ENCODE measurements at regions not wholly inside any gene's neighbourhood (a gene's known extent, or its start where the extent isn't known, plus 50 kb on each side); places are given as distances from the start of the nearest gene placed in this dataset.

DNA sequence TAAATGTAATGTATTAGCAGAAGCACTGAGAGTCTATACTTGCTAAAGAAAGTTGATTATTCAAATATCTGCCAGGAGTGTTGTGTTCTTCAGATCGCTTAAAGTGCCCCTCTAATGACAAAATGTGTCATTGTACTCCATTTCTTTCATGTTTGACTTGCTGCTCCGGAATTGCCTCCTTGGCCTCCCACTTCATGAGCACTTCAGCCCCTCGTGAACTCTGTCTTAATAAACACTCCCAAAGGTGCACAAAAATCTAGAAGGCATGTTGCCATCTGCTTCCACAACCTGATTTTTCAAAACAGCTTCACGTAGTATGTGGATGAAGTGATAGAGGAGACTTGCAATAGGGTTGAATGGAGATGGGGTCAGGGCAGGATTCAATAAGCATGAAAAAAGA lies 396.1 kb downstream of the TDRD15 start:
- no peak for DNase-seq

DNA sequence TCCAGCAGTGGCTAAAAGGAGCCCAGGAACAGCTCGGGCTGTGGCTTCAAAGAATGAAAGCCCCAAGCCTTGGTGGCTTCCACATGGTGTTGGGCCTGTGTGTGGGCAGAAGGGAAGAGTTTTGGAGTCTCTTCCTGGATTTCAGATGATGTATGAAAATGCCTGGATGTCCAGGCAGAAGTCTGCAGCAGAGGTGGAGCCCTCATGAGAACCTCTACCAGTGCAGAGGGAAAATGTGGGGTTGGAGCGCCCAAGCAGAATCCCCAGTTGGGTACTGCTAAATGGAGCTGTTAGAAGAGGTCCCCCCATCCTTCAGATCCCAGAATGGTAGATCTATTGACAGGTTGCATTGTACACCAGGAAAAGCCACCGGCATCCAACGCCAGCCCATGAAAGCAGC lies 412.1 kb downstream of the TDRD15 start:
- no peak for DNase-seq

DNA sequence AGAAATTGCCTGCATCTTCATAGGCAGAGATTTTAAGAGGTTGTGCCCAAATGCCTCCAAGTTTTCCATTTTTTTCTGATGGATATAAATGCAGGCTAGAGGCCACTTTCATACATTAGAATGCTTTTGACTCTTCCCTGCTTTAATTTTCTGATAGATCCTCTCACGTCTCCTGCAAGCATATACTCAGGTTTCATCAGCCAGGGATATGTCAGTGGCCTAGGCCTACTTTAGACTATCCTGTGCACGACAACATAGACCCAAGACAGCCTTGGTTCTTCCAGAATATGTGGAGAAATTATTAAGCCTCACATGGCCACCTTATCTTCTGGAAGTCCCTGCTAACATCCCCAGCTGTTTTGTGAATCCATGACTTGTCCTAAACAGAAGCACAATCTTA lies 415.9 kb downstream of the TDRD15 start:
- DNase-seq, result no peak

DNA sequence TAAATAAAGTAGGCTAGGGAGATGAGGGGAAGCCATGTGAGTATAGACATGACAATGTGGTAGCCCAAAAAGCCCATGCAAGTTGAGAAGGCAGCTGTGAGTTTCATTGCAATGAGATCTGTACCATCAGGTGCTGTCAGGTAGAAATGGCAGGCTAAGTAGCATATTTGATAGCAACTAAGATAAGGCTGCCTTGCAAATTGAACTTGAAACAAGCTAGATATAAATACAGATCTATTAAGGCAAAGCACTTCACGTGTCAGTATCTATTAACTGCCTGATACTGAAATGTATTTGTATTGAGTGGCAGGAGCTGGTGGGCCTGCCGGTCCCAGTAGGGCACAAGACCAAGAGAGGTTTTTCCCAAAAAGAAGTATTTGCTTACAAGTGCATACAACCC lies 419.9 kb downstream of the TDRD15 start:
- DNase-seq, result no peak

DNA sequence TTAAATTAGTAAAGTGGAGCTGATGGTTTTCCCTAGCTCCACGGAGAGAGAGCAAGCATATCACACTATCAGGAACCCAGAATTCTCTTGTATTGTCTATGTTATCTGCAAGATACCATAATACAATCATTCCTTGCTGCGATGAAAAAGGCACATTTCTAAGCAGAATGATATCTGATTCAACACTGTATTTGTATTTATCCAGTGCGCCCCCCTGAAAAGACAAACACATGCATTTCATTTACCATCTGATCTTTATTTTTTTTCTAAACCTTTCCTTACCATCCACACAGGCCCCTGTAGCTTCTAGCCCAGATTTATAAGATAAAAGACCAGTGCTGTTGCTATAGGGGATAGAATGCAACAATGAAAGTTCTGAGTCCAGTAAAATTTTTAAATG lies 420.6 kb downstream of the TDRD15 start:
- no peak for DNase-seq

DNA sequence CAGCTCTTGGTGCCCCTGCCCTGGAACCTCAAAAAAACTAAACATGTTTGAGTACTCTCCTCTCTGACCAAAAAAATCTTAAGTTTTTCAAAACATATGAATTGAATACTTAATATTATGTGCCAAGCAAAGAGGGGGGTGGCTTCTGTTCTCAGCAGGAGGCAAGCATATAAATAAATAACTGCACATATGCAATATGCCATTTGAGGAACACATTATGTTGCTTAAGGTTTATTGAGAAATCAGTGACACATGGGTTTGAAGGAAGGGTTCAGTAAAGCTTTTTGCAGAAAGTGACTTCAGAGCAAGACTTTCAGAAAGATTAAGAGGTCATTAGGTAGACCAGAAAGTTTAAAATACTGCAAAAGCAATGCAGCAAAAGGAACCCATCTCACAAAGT lies 429.2 kb downstream of the TDRD15 start:
- no peak for DNase-seq

DNA sequence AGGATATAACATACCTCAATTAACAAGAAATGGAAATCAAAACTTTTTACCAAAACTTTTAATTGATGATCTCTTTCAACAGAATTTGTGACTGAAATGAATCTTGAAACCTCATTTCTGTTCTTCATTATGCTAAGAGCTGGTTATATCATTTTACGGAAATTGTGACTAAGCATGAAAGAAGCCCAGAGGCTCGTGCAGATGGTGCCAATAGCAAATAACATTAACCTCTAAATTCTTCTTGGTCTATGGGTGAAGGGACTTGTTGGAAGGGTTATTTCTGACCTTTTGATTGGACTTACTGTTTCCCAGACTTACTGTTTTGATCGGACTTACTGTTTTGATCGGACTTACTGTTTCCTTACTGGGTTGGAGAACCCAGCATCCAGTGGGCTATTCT lies 435.6 kb downstream of the TDRD15 start:
- no peak for DNase-seq

DNA sequence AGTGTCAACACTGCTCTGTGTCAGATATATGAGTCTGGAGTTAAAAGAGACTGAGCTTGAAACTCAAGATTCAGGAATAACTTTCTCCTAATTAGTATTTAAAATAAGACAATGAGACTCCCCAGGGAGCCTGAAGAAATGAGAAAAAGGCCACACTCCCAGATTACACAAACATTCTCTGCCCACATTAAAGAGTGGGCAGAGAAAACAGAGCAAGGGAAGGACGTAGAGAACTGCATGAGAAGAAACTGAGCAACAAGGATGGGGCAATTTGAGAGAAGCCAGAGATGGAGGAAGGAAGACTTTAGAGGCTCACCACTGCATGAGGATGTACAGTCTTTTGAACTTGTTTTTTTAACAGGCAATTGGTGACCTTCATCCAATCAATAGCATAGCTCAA lies 438.2 kb downstream of the TDRD15 start:
- no peak for DNase-seq

DNA sequence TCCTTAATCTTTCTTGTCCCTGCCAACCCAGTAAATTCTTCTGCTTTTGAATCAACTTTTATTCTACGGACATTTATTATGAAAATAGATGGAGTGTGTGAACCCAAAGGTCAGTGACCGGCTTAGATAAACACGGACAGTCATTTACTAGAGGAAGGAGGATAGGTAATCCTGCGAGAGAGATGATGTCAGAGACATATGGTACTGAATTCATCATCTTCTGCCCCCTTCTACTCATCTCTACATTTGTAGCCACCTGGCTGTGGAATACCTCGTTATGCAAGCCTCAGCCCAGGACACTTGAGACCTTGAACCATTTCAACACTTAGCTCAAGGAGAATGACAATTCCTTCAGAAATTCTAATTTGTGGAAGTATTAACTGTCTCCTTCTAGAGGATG lies 443.6 kb downstream of the TDRD15 start:
- DNase-seq, result no peak

DNA sequence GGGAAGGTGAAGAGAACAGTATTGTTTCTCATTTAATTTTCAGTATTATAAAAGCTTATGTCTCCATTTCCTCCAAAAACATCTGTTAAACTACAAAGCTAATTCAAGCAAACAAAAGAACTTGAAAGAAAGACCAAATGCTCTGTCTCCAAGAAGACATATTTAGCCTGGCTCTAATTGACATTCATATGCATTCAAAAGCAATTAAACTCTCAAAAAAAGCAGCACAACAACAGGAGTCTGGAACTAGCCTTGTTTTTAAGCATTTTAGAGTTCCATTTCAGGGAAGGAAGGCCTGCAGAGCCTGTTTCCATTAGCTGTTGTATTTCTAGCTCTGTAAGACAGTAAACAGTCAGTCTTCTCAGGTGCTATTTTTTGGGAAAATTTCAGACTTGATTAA lies 447.9 kb downstream of the TDRD15 start:
- no peak for DNase-seq

DNA sequence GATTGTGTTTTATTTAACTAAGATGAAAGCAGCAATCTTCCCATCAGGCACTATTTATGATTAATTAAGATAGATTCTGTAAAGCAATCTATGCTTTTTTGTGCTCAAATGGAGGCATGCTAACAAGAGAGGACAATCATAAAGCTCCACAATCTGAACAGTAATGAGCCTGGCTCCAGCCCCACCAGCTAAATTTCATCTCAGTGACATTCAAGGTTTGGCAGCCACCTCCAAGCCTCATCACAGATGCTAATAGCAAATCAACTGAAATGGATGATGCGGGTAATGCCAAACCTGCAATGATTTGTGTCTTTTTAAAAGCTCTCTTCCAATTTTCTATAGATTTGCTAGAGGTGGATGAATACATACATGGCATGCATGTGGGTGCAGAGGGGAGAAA lies 456.6 kb downstream of the TDRD15 start:
- DNase-seq, result no peak

DNA sequence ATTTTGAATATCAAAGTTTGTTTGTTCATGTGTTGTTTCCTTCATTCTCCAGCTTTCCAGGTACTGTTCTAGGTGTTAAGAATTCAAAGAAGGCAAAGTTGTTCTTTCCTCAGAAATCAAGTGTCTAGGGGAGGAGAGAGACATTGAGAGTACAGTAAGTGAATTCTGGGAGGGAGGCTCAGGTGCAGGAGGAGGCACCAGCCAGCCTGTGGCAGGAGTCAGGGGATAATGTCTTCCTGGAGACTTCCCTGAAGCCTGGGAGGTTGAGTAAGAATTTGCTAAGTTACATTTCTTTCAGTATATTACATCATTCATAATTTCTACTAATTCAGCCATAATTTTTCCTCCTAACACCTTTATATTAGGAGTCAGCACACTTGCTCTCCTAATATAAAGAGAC lies 462.1 kb downstream of the TDRD15 start:
- no peak for DNase-seq

DNA sequence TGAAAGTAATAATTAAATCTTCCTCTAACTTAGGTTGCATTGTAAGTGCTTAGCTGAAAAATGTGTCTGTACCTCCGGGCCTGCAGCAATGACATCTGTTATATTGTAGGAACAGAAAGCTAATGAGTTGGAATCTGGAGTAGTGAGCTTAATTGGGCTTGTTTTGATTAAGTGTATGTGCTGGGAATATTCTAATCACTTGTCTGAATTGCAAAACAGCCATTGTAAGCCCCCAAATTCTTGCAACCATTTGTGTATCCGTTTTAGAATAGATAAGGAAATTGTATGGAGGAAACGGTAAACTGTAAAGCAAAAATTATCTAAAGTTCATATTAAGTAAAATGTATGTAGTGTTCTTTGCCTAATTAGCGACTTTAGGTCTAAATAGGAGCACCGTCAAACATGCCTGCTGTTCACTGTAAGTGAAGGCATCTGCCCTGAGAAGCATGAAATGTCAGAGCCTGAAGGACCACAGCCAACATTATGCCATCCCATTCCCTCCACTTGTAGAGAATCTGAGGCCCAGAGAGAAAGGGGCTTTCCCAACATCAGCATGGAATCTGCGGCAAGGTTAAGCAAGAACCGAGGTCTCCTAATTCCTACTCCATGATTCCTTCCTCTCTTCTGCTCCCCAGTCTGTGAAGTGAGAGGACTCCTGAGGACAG lies 466.4 kb downstream of the TDRD15 start:
- DNase-seq, result no peak

DNA sequence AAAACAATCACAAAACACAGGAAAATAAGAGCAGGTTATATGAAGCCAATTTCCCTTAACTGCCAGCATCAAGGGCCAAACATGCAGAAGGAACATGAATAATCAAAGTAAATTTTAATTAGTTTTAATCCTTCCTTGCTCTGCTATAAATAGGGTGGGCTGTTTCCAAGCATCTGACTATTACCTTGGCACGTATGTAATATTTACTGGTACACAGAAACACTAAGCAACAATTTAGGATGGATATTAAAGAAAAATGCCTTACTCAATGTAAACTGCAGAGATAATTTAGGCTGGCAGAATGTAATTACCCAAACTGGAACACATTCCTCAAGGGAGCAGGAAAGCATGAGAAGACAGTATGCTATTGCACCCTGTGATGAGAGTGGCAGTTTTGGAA lies 468.2 kb downstream of the TDRD15 start:
- no peak for DNase-seq

DNA sequence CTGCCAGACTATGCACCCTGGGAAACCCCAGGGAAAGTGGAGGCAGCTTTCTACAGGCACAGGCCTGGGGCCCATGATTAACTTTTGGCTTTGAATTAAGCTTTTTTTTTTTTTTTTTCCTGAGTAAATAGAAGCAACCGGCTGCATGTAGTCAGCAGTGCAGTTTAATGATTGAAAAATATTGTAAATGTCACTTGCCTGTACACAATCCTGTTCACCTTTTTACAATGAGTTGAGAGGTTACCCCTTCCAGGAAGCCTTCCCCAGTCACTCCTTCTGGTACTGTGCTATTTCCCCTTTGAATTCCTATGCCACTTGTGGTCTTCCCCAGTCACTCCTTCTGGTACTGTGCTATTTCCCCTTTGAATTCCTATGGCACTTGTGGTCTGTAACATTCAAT lies 475.6 kb downstream of the TDRD15 start:
- no peak for DNase-seq

DNA sequence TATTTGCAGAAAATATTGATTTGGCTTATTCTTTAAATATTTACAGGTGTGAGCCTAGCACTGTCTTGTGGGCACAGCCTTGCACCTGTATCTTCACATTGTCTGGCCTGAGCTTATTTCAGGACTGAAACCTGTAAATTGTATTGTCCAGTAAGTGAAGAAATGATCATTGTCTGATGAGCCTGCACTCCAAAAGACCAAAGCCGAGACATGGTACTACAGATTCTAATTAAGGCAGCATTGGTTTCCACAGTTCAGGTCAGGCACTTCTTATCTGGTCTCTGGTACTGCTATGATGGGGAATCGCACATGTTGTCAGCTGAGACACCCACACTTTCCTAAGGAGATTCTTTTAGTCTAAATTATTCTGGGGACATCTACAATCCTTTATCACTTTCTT lies 479.0 kb downstream of the TDRD15 start:
- no peak for DNase-seq

DNA sequence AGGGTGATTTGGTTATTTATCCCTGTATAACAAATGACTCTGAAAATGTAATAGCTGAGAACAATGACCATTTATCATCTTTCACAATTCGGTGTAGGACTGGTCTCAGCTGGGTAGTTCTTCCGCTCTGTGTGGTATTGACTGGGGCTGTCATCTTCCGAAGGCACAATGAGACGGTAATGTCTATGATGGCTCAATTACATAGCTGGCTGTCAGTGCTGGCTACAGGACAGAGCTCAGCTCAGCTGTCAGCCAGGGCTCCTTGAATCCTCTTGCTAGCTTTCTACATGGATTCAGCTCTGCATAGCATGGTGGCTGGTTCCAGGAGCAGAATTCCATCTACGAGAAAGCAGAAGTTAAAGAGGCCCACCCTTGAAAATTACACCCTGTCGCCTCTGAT lies 483.8 kb downstream of the TDRD15 start:
- DNase-seq, result no peak

DNA sequence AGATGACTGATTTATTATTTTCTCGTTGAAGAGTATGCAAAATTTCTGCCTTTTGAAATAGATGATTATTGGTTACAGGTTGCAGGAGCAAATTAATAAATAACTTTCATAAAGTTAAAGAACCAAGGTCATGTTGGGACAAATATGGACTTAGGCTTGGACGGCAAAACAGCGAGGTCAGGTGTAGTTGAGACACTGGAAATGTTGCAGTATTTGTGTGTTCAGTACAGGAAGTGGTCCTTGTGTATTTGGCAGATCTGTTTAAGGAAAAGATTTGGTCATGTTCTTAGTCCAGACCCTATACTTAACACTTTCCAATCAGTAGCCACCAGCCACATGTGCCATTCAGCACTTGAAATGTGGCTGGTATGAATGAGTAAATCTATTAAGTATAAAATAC lies 486.5 kb downstream of the TDRD15 start:
- no peak for DNase-seq

DNA sequence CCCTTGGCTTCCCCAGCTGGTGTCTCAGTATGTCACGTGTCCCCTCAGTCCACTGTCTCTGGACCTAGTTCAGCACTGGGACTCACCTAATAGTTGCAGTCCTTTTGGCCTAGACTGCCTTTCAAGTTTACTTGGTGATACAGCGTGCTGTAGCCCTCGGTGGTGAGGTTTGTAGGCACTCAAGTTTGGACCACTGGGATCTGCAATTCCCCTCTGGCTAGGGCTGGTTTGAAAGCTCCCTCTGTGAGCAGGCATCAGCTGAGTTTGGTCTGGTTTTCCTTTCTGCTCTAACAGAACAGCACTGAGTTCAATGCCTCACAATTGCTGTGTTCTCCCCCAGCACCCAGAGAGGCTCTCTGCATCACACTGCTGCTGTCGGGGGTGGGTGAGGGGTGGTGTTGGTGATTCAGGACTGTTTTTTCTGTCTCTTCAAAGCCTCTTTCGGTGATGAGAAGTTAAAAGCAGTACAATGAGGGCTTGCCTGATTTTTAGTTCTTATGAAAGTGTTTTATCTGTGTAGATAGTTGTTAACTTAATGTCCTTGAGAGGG lies 494.2 kb downstream of the TDRD15 start:
- DNase-seq, result no peak

DNA sequence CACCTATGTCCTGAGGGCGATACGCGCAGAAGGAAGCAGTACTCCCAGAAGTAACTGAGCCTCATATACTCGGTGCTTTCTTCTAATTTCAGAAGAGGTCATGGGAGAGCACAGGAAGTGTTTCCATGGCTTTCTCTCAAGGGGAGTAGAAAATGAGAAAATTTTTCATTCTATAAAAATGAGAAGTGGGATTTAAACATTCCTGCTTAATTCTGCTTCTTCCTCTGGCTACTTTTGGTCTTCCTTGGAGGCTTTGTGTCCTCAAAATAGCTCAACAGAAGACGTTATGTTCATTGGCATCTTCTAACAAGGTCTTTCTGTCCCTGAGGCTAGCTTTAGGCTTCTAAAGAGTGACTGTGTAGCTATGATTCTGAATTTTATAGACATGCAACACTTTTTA lies 497.0 kb downstream of the TDRD15 start:
- DNase-seq, result no peak

DNA sequence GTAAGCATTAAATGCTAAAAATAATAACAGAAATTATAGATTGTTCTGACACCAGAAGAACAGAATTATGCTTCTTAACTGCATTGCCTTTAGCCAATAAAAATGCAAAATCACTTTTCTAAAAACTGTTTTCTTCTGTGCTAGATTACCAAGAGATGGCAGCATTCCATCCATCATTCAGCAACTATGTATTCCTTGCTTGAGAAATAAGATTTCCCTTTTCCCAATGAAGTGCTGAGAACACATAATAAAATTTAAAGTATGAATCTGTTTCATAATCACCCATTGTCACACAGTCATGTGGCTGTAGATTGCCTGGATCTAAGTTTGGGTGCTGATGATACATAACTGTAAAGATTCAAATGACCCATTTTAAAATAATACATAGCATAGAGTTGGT lies 504.2 kb downstream of the TDRD15 start:
- DNase-seq, result no peak

DNA sequence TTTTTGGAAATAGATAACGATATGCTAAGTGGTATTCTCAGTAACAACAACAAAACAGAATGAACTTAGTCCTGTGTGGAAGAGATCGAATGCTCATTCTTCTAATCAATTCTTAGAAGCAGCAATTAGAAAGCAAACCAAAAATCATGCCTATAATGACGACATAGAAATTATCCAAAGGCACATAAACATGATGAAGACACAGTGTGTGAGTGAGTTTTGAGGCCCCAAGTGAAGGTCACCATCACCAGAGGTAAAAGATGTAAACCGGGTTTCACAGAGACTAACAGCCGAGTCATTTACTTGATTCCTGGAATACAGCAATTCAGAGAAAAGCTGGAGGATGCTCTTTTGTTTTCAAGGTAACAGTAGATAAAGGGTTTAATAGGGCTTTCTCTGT lies 509.2 kb downstream of the TDRD15 start:
- DNase-seq, result no peak

DNA sequence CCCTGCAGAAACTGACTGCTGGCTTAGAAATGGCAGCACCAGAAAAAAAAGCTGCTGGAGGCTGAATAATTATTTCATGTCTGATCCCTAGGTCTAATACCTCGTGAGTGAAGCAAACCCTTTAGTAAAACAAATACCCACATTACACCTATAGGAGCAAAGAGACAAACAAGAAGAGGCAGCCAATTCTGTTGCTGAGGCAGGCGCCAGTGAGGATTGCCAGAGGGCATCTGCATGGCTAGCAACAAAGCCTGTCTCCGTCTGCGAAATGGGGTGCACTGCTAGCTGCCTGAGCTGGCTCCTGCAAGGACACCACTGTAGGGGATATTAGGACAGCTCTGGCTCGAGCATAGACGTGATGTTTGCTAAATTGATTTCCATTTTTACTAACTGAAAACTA lies 509.7 kb downstream of the TDRD15 start:
- no peak for DNase-seq

DNA sequence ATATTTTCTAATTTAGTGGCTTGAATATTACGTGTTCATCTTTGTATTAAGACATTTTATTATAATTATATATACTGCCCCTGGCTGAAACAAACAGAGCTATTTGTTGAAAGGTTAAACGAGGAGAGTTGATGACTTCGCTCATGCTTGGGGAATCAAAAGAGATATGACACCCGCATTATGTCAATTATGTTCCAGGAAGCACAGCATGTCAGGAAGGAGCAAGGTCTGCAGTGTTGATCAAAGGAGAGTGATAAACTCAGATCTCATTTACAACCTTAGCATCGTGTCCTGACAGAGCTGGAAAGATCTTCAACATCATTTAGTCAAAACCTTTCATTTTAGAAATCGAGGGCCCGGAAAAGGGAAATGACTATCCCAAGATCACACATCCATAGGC lies 510.1 kb downstream of the TDRD15 start:
- DNase-seq, result no peak

DNA sequence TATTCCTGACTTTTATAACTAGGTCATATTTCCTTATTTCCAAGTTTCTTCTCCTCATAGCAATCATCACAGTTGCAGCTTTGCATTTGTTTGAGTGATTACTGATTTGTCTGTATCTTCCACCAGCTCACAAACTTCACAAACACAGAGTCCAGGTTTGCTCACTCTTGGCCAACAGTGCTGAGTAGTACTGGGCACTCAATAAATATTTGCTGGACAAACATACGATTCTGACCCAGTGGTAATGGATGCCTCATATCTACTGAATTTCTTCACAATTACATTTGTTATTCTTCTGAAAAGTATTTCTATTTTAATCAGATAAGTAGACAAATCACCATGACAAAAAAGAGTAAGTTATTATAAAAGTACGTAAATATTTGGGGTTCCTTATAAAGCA lies 516.3 kb downstream of the TDRD15 start:
- DNase-seq, result no peak
